ENCODE measurements at regions not wholly inside any gene's neighbourhood (a gene's known extent, or its start where the extent isn't known, plus 50 kb on each side); places are given as distances from the start of the nearest gene placed in this dataset.
"Not testable (repeated sequence)": the region's sequence is repeated elsewhere in the genome, so short reads cannot be mapped to it uniquely, and the experiment has no call there.

- Histone ChIP-seq H3K4me1 (ENCODE audit: control insufficient read depth, low read depth, low read length) (no peaks in the 10 kb centered on the region), H3K27me3 (ENCODE audit: control insufficient read depth, insufficient read depth, low read length) (no peaks in the 10 kb centered on the region), H3K9ac (ENCODE audit: low read length) (no peak overlapping the region), H3K27ac (ENCODE audit: low read length) (no peak overlapping the region), H3K4me3 (ENCODE audit: low read length) (no peak overlapping the region), H3K9me3 (ENCODE audit: control insufficient read depth, low read depth, low read length) (no peaks in the 10 kb centered on the region), H3K36me3 (ENCODE audit: control insufficient read depth, low read depth, low read length) (no peaks in the 10 kb centered on the region)
Measured at GRCh38 chr2:194319222-194319992, 1337.6 kb upstream of the SLC39A10 start.

DNA sequence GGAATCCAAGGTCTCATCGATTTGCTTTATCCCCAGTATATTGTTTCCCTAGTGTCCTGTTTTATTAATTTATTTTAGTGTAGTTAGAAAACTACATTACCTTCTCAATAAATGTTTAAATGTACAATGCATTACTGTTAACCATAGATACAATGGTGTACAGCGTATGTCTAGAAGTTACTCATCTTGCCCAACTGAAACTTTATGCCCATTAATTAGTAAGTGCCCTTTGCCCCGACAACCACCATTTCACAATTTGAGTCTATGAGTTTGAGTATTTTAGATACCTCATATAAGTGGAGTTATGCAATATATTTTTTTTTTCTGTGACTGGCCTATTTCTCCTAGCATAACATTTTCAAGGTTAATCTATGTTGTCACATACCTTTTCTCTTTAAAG lies 1343.0 kb upstream of the SLC39A10 start:
- H3K36me3 ChIP-seq (ENCODE audit: control insufficient read depth, low read depth, low read length): no peaks in the 10 kb centered on the region
- no peaks in the 10 kb centered on the region for H3K4me1 ChIP-seq (ENCODE audit: control insufficient read depth, low read depth, low read length)
- no peaks in the 10 kb centered on the region for H3K27me3 ChIP-seq (ENCODE audit: control insufficient read depth, insufficient read depth, low read length)
- H3K9me3 ChIP-seq (ENCODE audit: control insufficient read depth, low read depth, low read length): no peaks in the 10 kb centered on the region
- H3K9ac ChIP-seq (ENCODE audit: low read length): no peak overlapping the region
- H3K4me3 ChIP-seq (ENCODE audit: low read length): no peak overlapping the region
- H3K27ac ChIP-seq (ENCODE audit: low read length): no peak overlapping the region

DNA sequence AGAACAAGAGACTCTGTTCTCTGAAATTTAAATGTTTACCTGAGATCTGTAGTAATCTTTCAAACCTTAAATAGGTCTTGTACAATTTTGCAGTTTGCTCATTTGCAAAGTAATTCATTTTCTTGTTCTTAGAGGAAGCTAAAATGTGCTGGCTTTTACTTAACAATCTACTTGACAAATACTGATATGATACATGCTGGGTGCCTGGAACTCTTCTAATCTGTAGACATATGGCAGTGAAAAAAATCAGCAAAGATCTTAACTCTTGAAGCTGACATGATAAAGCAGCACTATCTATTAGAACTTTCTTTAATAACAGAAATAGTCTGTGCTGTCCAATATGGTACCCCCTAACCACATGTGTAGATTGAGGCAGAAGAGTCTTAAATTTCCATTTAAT lies 1352.8 kb upstream of the SLC39A10 start:
- Histone ChIP-seq H3K9me3 (ENCODE audit: control insufficient read depth, low read depth, low read length) (no peaks in the 10 kb centered on the region), H3K27me3 (ENCODE audit: control insufficient read depth, insufficient read depth, low read length) (no peaks in the 10 kb centered on the region), H3K27ac (ENCODE audit: low read length) (no peak overlapping the region), H3K36me3 (ENCODE audit: control insufficient read depth, low read depth, low read length) (no peaks in the 10 kb centered on the region), H3K4me1 (ENCODE audit: control insufficient read depth, low read depth, low read length) (no peaks in the 10 kb centered on the region), H3K9ac (ENCODE audit: low read length) (no peak overlapping the region), H3K4me3 (ENCODE audit: low read length) (no peak overlapping the region)

GRCh38 chr2:194301946-194302345 lies 1355.1 kb upstream of the SLC39A10 start:
- H3K27me3 ChIP-seq (ENCODE audit: control insufficient read depth, insufficient read depth, low read length): no peaks in the 10 kb centered on the region
- no peak overlapping the region for H3K27ac ChIP-seq (ENCODE audit: low read length)
- no peaks in the 10 kb centered on the region for H3K9me3 ChIP-seq (ENCODE audit: control insufficient read depth, low read depth, low read length)
- no peak overlapping the region for H3K9ac ChIP-seq (ENCODE audit: low read length)
- no peak overlapping the region for H3K4me3 ChIP-seq (ENCODE audit: low read length)
- H3K36me3 ChIP-seq (ENCODE audit: control insufficient read depth, low read depth, low read length): no peaks in the 10 kb centered on the region
- H3K4me1 ChIP-seq (ENCODE audit: control insufficient read depth, low read depth, low read length): no peaks in the 10 kb centered on the region

DNA sequence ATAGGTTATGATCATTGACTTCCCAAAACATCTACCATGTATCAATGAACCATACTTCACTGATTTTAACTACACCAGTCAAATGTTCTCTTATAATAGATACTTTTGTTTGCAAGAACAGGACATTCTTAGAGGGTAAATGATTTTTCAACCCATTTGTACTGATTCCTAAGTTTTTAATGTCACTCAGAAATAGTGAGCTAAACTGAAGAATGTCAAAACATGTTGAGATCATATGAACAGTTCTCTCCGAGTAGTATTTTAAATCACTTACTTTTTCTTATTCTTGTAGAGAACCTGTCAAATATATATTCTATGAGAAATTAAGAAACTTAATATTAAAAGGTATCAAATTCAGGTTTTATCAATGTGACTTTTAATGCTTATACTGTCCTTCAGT lies 1362.9 kb upstream of the SLC39A10 start:
- H3K27ac ChIP-seq (ENCODE audit: low read length): no peak overlapping the region
- H3K4me1 ChIP-seq (ENCODE audit: control insufficient read depth, low read depth, low read length): peaks cover 13% of the 10 kb centered on the region
- H3K4me3 ChIP-seq (ENCODE audit: low read length): no peak overlapping the region
- no peaks in the 10 kb centered on the region for H3K27me3 ChIP-seq (ENCODE audit: control insufficient read depth, insufficient read depth, low read length)
- H3K9ac ChIP-seq (ENCODE audit: low read length): no peak overlapping the region
- H3K36me3 ChIP-seq (ENCODE audit: control insufficient read depth, low read depth, low read length): no peaks in the 10 kb centered on the region
- no peaks in the 10 kb centered on the region for H3K9me3 ChIP-seq (ENCODE audit: control insufficient read depth, low read depth, low read length)

- Histone ChIP-seq H3K9me3 (ENCODE audit: control insufficient read depth, low read depth, low read length) (no peaks in the 10 kb centered on the region), H3K27ac (ENCODE audit: low read length) (no peak overlapping the region), H3K4me1 (ENCODE audit: control insufficient read depth, low read depth, low read length) (peaks cover 13% of the 10 kb centered on the region), H3K27me3 (ENCODE audit: control insufficient read depth, insufficient read depth, low read length) (no peaks in the 10 kb centered on the region), H3K36me3 (ENCODE audit: control insufficient read depth, low read depth, low read length) (no peaks in the 10 kb centered on the region), H3K9ac (ENCODE audit: low read length) (no peak overlapping the region), H3K4me3 (ENCODE audit: low read length) (no peak overlapping the region)
Measured at GRCh38 chr2:194291104-194291503, 1365.9 kb upstream of the SLC39A10 start.

GRCh38 chr2:194289712-194290346 lies 1367.2 kb upstream of the SLC39A10 start:
- peaks cover 13% of the 10 kb centered on the region for H3K4me1 ChIP-seq (ENCODE audit: control insufficient read depth, low read depth, low read length)

GRCh38 chr2:194276667-194277066 lies 1380.4 kb upstream of the SLC39A10 start:
- not testable (repeated sequence) for H3K4me3 ChIP-seq (ENCODE audit: low read length); H3K27me3 ChIP-seq (ENCODE audit: control insufficient read depth, insufficient read depth, low read length); H3K9ac ChIP-seq (ENCODE audit: low read length); H3K9me3 ChIP-seq (ENCODE audit: control insufficient read depth, low read depth, low read length); H3K4me1 ChIP-seq (ENCODE audit: control insufficient read depth, low read depth, low read length); H3K36me3 ChIP-seq (ENCODE audit: control insufficient read depth, low read depth, low read length); H3K27ac ChIP-seq (ENCODE audit: low read length)

More at GRCh38 chr2:194289712-194290346, 1367.2 kb upstream of the SLC39A10 start:
- H3K4me3 ChIP-seq (ENCODE audit: low read length): no peak overlapping the region
- H3K9me3 ChIP-seq (ENCODE audit: control insufficient read depth, low read depth, low read length): no peaks in the 10 kb centered on the region
- no peak overlapping the region for H3K9ac ChIP-seq (ENCODE audit: low read length)
- H3K27ac ChIP-seq (ENCODE audit: low read length): no peak overlapping the region
- H3K36me3 ChIP-seq (ENCODE audit: control insufficient read depth, low read depth, low read length): no peaks in the 10 kb centered on the region
- H3K27me3 ChIP-seq (ENCODE audit: control insufficient read depth, insufficient read depth, low read length): no peaks in the 10 kb centered on the region

DNA sequence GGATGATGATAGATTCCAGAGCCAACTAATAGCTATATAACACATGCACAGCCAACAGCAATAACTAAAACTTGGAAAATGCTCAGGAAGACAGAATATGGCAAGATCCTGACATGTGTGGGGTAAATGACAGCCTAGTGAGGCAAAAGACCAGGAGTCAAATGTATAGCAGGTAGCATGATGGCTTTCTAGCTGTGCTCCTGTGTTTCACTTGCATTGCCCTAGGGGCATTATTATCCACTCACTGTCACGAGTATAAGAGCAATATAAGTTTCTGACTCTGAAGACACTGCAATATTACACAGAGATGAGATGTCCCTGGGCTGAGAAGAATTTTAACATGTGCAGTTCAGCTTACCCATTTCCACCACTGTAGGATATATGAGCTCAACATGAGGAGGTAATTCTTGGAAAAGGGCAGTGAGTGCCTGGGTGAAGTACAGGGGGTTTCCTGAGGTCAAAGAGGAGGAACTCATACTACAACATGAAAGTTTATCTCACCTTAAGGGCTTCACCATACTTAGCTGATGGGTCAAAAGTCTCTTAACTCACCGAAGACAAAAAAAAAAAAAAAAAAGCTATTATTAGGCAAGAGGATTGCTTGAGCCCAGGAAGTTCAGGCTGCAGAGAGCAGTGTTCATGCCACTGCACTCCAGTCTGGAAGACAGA lies 1385.6 kb upstream of the SLC39A10 start:
- Histone ChIP-seq H3K27me3 (ENCODE audit: control insufficient read depth, insufficient read depth, low read length) (no peaks in the 10 kb centered on the region), H3K9me3 (ENCODE audit: control insufficient read depth, low read depth, low read length) (no peaks in the 10 kb centered on the region), H3K27ac (ENCODE audit: low read length) (no peak overlapping the region), H3K36me3 (ENCODE audit: control insufficient read depth, low read depth, low read length) (no peaks in the 10 kb centered on the region), H3K4me1 (ENCODE audit: control insufficient read depth, low read depth, low read length) (no peaks in the 10 kb centered on the region), H3K4me3 (ENCODE audit: low read length) (no peak overlapping the region), H3K9ac (ENCODE audit: low read length) (no peak overlapping the region)

- Histone ChIP-seq H3K4me1 (ENCODE audit: control insufficient read depth, low read depth, low read length) (no peaks in the 10 kb centered on the region), H3K27ac (ENCODE audit: low read length) (no peak overlapping the region), H3K9ac (ENCODE audit: low read length) (no peak overlapping the region), H3K36me3 (ENCODE audit: control insufficient read depth, low read depth, low read length) (no peaks in the 10 kb centered on the region), H3K9me3 (ENCODE audit: control insufficient read depth, low read depth, low read length) (no peaks in the 10 kb centered on the region), H3K4me3 (ENCODE audit: low read length) (no peak overlapping the region), H3K27me3 (ENCODE audit: control insufficient read depth, insufficient read depth, low read length) (no peaks in the 10 kb centered on the region)
Measured at GRCh38 chr2:194270648-194271047, 1386.4 kb upstream of the SLC39A10 start.

- H3K27me3 ChIP-seq (ENCODE audit: control insufficient read depth, insufficient read depth, low read length): no peaks in the 10 kb centered on the region
- H3K4me3 ChIP-seq (ENCODE audit: low read length): no peak overlapping the region
- H3K36me3 ChIP-seq (ENCODE audit: control insufficient read depth, low read depth, low read length): no peaks in the 10 kb centered on the region
- no peaks in the 10 kb centered on the region for H3K9me3 ChIP-seq (ENCODE audit: control insufficient read depth, low read depth, low read length)
- H3K27ac ChIP-seq (ENCODE audit: low read length): no peak overlapping the region
- H3K4me1 ChIP-seq (ENCODE audit: control insufficient read depth, low read depth, low read length): no peaks in the 10 kb centered on the region
- no peak overlapping the region for H3K9ac ChIP-seq (ENCODE audit: low read length)
Measured at GRCh38 chr2:194264586-194264985, 1392.4 kb upstream of the SLC39A10 start.
